Ramos (cell line): ENCODE measurements at regions not wholly inside any gene's neighbourhood (a gene's known extent, or its start where the extent isn't known, plus 50 kb on each side); places are given as distances from the start of the nearest gene placed in this dataset.

Source experiments
- in situ Hi-C: fragments of 300-500 bp; cut with MboI; formaldehyde crosslinking; loops from one replicate; pipeline ENCODE4 v1.14.3; 2022; ENCODE audit warnings: low sequenced_read_pairs; ENCODE audit not compliant: unreplicated experiment

- in situ Hi-C loops = no loop called here
Measured at GRCh38 chr1:14460173-14460572, 138.3 kb upstream of the KAZN start.

GRCh38 chr1:14462851-14463250 is 135.6 kb upstream of the KAZN start:
- in situ Hi-C loops = no loop called here

- in situ Hi-C loops = no loop called here
Measured at GRCh38 chr1:14466006-14466405, 132.5 kb upstream of the KAZN start.

- in situ Hi-C loops = no loop called here
Measured at GRCh38 chr1:14467112-14467511, 131.4 kb upstream of the KAZN start.

- in situ Hi-C loops = no loop called here
Measured at GRCh38 chr1:14468751-14469150, 129.7 kb upstream of the KAZN start.

GRCh38 chr1:14470802-14471201 is 127.7 kb upstream of the KAZN start:
- in situ Hi-C loops = no loop called here

- in situ Hi-C loops = no loop called here
Measured at GRCh38 chr1:14474856-14475255, 123.6 kb upstream of the KAZN start.

- in situ Hi-C loops = no loop called here
Measured at GRCh38 chr1:14476170-14476955, 122.1 kb upstream of the KAZN start.

GRCh38 chr1:14478120-14478519 is 120.4 kb upstream of the KAZN start:
- in situ Hi-C loops = no loop called here

GRCh38 chr1:14479865-14480264 is 118.6 kb upstream of the KAZN start:
- in situ Hi-C loops = no loop called here

- in situ Hi-C loops = no loop called here
Measured at GRCh38 chr1:14482784-14483450, 115.6 kb upstream of the KAZN start.

GRCh38 chr1:14485285-14485684 is 113.2 kb upstream of the KAZN start:
- in situ Hi-C loops = no loop called here

- in situ Hi-C loops = no loop called here
Measured at GRCh38 chr1:14486401-14487201, 111.9 kb upstream of the KAZN start.

GRCh38 chr1:14487671-14488070 is 110.8 kb upstream of the KAZN start:
- in situ Hi-C loops = no loop called here

- in situ Hi-C loops = no loop called here
Measured at GRCh38 chr1:14494911-14495310, 103.6 kb upstream of the KAZN start.

- in situ Hi-C loops = no loop called here
Measured at GRCh38 chr1:14495381-14495780, 103.1 kb upstream of the KAZN start.

GRCh38 chr1:14495996-14496395 is 102.5 kb upstream of the KAZN start:
- in situ Hi-C loops = no loop called here

GRCh38 chr1:14498839-14499238 is 99.6 kb upstream of the KAZN start:
- in situ Hi-C loops = no loop called here

- in situ Hi-C loops = no loop called here
Measured at GRCh38 chr1:14499312-14500040, 99.0 kb upstream of the KAZN start.

- in situ Hi-C loops = no loop called here
Measured at GRCh38 chr1:14500041-14500440, 98.4 kb upstream of the KAZN start.
